HCT116 (cell line): ENCODE measurements at regions not wholly inside any gene's neighbourhood (a gene's known extent, or its start where the extent isn't known, plus 50 kb on each side); places are given as distances from the start of the nearest gene placed in this dataset.

ENCODE experiments used
- ATAC-seq: fragments of 200-7000 bp; cut with Tn5 transposase; 2 replicates; pipeline ENCODE4 v1.9.1; 2020; ENCODE audit warnings: mild to moderate bottlenecking, moderate library complexity
- BruUV-seq: library from RNA; stranded (reverse); fragments of 400-500 nt; replicated peaks from 2 replicates; lab custom pipeline; 2021; lab: Mats Ljungman, UMichigan
- CTCF ChIA-PET: fragments of 300-600 bp; sonication (Branson Sonifier 250); formaldehyde crosslinking; loops from one replicate; lab custom pipeline; 2021; ENCODE audit warnings: antibody characterized with exemption; lab: Charles Lee
- POLR2A ChIA-PET: fragments of 300-600, 350-600 bp; sonication (Branson Sonifier 250); formaldehyde crosslinking; loops from one replicate; lab custom pipeline; 2021; ENCODE audit warnings: antibody characterized with exemption; lab: Charles Lee
- RAD21 ChIA-PET, 2 experiments: fragments of 300-600 bp; sonication (Branson Sonifier 250); formaldehyde crosslinking; loops; one replicate each; lab custom pipeline; 2023; ENCODE audit warnings: low total read pairs in 2 of 2; ENCODE audit not compliant: uncharacterized antibody in 2 of 2, unreplicated experiment in 2 of 2, low non-redundant PET in 1 of 2; lab: Charles Lee
- DNase-seq: peaks from one replicate; pipeline ENCODE4 v3.0.0-alpha.2; 2010; ENCODE audit warnings: low read depth, low spot score
- H2AFZ ChIP-seq: fragments of 200-600 bp; shearing (Covaris generic), sonication (generic); 2 replicates; pipeline ENCODE4 v1.6.1; 2017; ENCODE audit warnings: low read depth, mixed run types, mixed read lengths, antibody characterized with exemption, low read length; ENCODE audit not compliant: poor library complexity, severe bottlenecking
- H3K27ac ChIP-seq: 2 replicates; pipeline ENCODE4 v1.5.1; 2012; ENCODE audit warnings: low read depth, low read length
- H3K27me3 ChIP-seq: fragments of 200-600 bp; sonication (generic); 2 replicates; pipeline ENCODE4 v1.6.1; 2016; ENCODE audit warnings: mixed run types, low read length, mixed read lengths; ENCODE audit not compliant: insufficient read depth
- H3K36me3 ChIP-seq, 2 experiments: fragments of 200-500 bp in 1 of 2; fragments of 200-600 bp in 1 of 2; sonication (Bioruptor generic) in 1 of 2; sonication (generic) in 1 of 2; 2 replicates each; pipeline versions ENCODE4 v1.5.1 to v1.6.1; 2014 to 2016; ENCODE audit warnings: low read length in 2 of 2, inconsistent platforms in 1 of 2, mixed read lengths in 1 of 2, mixed run types in 1 of 2; ENCODE audit not compliant: insufficient read depth in 2 of 2, control insufficient read depth in 1 of 2
- H3K4me1 ChIP-seq, 2 experiments: fragments of 200-600 bp in 1 of 2; sonication (generic) in 1 of 2; 2 replicates each; pipeline versions ENCODE4 v1.5.1 to v1.6.1; 2012 to 2017; ENCODE audit warnings: low read length in 2 of 2, inconsistent platforms in 1 of 2, mild to moderate bottlenecking in 1 of 2, mixed read lengths in 1 of 2, mixed run types in 1 of 2, moderate library complexity in 1 of 2; ENCODE audit not compliant: insufficient read depth in 2 of 2, control insufficient read depth in 1 of 2
- H3K4me2 ChIP-seq: fragments of 200-600 bp; sonication (generic); 2 replicates; pipeline ENCODE4 v1.6.1; 2017; ENCODE audit warnings: mixed run types, low read length, mixed read lengths
- H3K4me3 ChIP-seq, 2 experiments: fragments of 200-600 bp in 1 of 2; sonication (generic) in 1 of 2; replicated peaks in 1 of 2; 2 replicates each; pipeline ENCODE4 v1.5.1; 2011 to 2016; ENCODE audit warnings: low read length in 2 of 2, control low read depth in 1 of 2, low read depth in 1 of 2, mild to moderate bottlenecking in 1 of 2, mixed read lengths in 1 of 2, mixed run types in 1 of 2
- H3K79me2 ChIP-seq: fragments of 200-600 bp; sonication (generic); 2 replicates; pipeline ENCODE4 v1.6.1; 2017; ENCODE audit warnings: mild to moderate bottlenecking, mixed run types, low read length, moderate library complexity, mixed read lengths; ENCODE audit not compliant: insufficient read depth
- H3K9ac ChIP-seq: fragments of 200-600 bp; sonication (generic); 2 replicates; pipeline ENCODE4 v1.6.1; 2016; ENCODE audit warnings: low read length, mixed read lengths
- H3K9me2 ChIP-seq: fragments of 200-600 bp; sonication (generic), shearing (Covaris generic); 2 replicates; pipeline ENCODE4 v1.6.1; 2017; ENCODE audit warnings: mixed run types, mild to moderate bottlenecking, moderate library complexity; ENCODE audit not compliant: insufficient read depth
- H3K9me3 ChIP-seq, 2 experiments: fragments of 200-500 bp in 1 of 2; fragments of 200-600 bp in 1 of 2; sonication (Bioruptor generic) in 1 of 2; sonication (generic) in 1 of 2; 2 replicates each; pipeline ENCODE4 v1.6.1; 2014 to 2017; ENCODE audit warnings: low read length in 2 of 2, mixed read lengths in 2 of 2, inconsistent platforms in 1 of 2, low read depth in 1 of 2, mild to moderate bottlenecking in 1 of 2, mixed run types in 1 of 2, moderate library complexity in 1 of 2; ENCODE audit not compliant: control insufficient read depth in 1 of 2, insufficient read depth in 1 of 2
- H4K20me1 ChIP-seq: fragments of 200-600 bp; sonication (generic), shearing (Covaris generic); 2 replicates; pipeline ENCODE4 v1.6.1; 2017; ENCODE audit warnings: mixed run types, mild to moderate bottlenecking, moderate library complexity; ENCODE audit not compliant: insufficient read depth
- ATF3 ChIP-seq: IDR thresholded peaks from 2 replicates; pipeline ENCODE4 v1.6.1; 2012
- CBX3 ChIP-seq: IDR thresholded peaks from 2 replicates; pipeline ENCODE4 v1.6.1; 2012; ENCODE audit warnings: low read depth
- EGR1 ChIP-seq: IDR thresholded peaks from 2 replicates; pipeline ENCODE4 v1.6.1; 2012; ENCODE audit warnings: low read depth
- ELF1 ChIP-seq: IDR thresholded peaks from 2 replicates; pipeline ENCODE4 v1.6.1; 2012; ENCODE audit warnings: low read depth, borderline replicate concordance
- EZH2 ChIP-seq: fragments of 200-600 bp; sonication (generic); IDR thresholded peaks from 2 replicates; pipeline ENCODE4 v1.6.1; 2017; ENCODE audit warnings: antibody characterized with exemption, mixed run types
- EZH2phosphoT487 ChIP-seq: fragments of 200-600 bp; IDR thresholded peaks from 2 replicates; pipeline ENCODE4 v1.6.1; 2018; ENCODE audit warnings: antibody characterized with exemption, borderline replicate concordance
- FOSL1 ChIP-seq: IDR thresholded peaks from 2 replicates; pipeline ENCODE4 v1.6.1; 2012; ENCODE audit warnings: low read depth
- MAX ChIP-seq: IDR thresholded peaks from 2 replicates; pipeline ENCODE4 v1.6.1; 2012
- POLR2A ChIP-seq: IDR thresholded peaks from 2 replicates; pipeline ENCODE4 v1.7.0; 2011; ENCODE audit warnings: borderline replicate concordance; ENCODE audit not compliant: insufficient read depth, insufficient read length; ENCODE audit errors: extremely low read depth
- POLR2AphosphoS5 ChIP-seq: IDR thresholded peaks from 2 replicates; pipeline ENCODE4 v1.6.1; 2011; ENCODE audit warnings: mild to moderate bottlenecking, low read depth, low read length, moderate library complexity
- RAD21 ChIP-seq: IDR thresholded peaks from 2 replicates; pipeline ENCODE4 v1.6.1; 2012; ENCODE audit warnings: low read depth, mild to moderate bottlenecking
- REST ChIP-seq: IDR thresholded peaks from 2 replicates; pipeline ENCODE4 v1.6.1; 2012; ENCODE audit warnings: low read depth
- SIN3A ChIP-seq: IDR thresholded peaks from 2 replicates; pipeline ENCODE4 v1.6.1; 2012; ENCODE audit warnings: low read depth
- TCF7L2 ChIP-seq: IDR thresholded peaks from 2 replicates; pipeline ENCODE4 v1.7.0; 2011; ENCODE audit warnings: borderline replicate concordance, inconsistent platforms; ENCODE audit not compliant: insufficient read depth, insufficient read length; ENCODE audit errors: extremely low read depth
- YY1 ChIP-seq: IDR thresholded peaks from 2 replicates; pipeline ENCODE4 v1.6.1; 2011; ENCODE audit warnings: low read length, low read depth, moderate library complexity, mild to moderate bottlenecking; ENCODE audit not compliant: insufficient replicate concordance; ENCODE audit errors: extremely low read depth
- ZFX ChIP-seq: fragments of 450-650 bp; IDR thresholded peaks from 2 replicates; pipeline ENCODE4 v1.6.1; 2017
- ZNF274 ChIP-seq: fragments of 200-500 bp; sonication (Bioruptor generic); IDR thresholded peaks from 2 replicates; pipeline ENCODE4 v1.6.1; 2014; ENCODE audit warnings: mild to moderate bottlenecking, low read depth, low read length, inconsistent platforms
- intact Hi-C: fragments of 100-400 bp; cut with micrococcal nuclease; formaldehyde crosslinking; loops from 2 replicates; pipeline ENCODE4 v1.10.0; 2022

GRCh38 chr19:31146546-31147183, 202.6 kb downstream of the TSHZ3 start (continued):
- no peak for TF ChIP-seq YY1

GRCh38 chr19:31146015-31146414, 203.2 kb downstream of the TSHZ3 start:
- ChIA-PET POLR2A (no interaction called here), CTCF (no interaction called here), RAD21 (no interaction called here)
- H3K9me3 ChIP-seq, result peaks cover 9 to 23% of the 10 kb centered on the region in 2 experiments; a peak in 2 of 4 replicates
- ATAC-seq (no peak), DNase-seq (no peak)
- H3K9ac ChIP-seq, result no peak overlapping the region
- no TSS peak for BruUV-seq
- no peaks in the 10 kb centered on the region for H3K36me3 ChIP-seq
- H3K79me2 ChIP-seq, result no peaks in the 10 kb centered on the region
- H3K9me2 ChIP-seq, result no peaks in the 10 kb centered on the region
- no peaks in the 10 kb centered on the region for H3K4me1 ChIP-seq
- H3K27ac ChIP-seq, result no peak overlapping the region
- no peak overlapping the region for H3K4me3 ChIP-seq
- H2AFZ ChIP-seq, result no peak overlapping the region
- no peaks in the 10 kb centered on the region for H4K20me1 ChIP-seq
- TF ChIP-seq EGR1 (no peak), SIN3A (no peak), EZH2phosphoT487 (no peak)
- no peaks in the 10 kb centered on the region for H3K27me3 ChIP-seq
- no peak overlapping the region for H3K4me2 ChIP-seq
- intact Hi-C loops, result no loop called here

GRCh38 chr19:31145007-31145406, 204.2 kb downstream of the TSHZ3 start:
- RAD21 ChIA-PET, result no interaction called here
- peaks cover 14 to 18% of the 10 kb centered on the region in 2 experiments; a peak in 2 of 4 replicates for H3K9me3 ChIP-seq
- no peak for TF ChIP-seq CBX3
- no peak for TF ChIP-seq ZNF274
- no peak for TF ChIP-seq TCF7L2
- TF ChIP-seq ATF3, result no peak
- TF ChIP-seq ZFX, result no peak
- no peak for TF ChIP-seq POLR2AphosphoS5
- no peak for TF ChIP-seq EGR1
- TF ChIP-seq ELF1, result no peak
- no peak for TF ChIP-seq REST
- TF ChIP-seq FOSL1, result no peak
- TF ChIP-seq POLR2A, result no peak
- no peak for TF ChIP-seq EZH2phosphoT487
- no peak for TF ChIP-seq MAX
- no peak for TF ChIP-seq EZH2
- no peak for TF ChIP-seq RAD21

More at GRCh38 chr19:31145007-31145406, 204.2 kb downstream of the TSHZ3 start:
- Histone ChIP-seq H2AFZ (no peak overlapping the region), H3K4me1 (no peaks in the 10 kb centered on the region), H3K4me3 (no peak overlapping the region), H4K20me1 (no peaks in the 10 kb centered on the region), H3K79me2 (no peaks in the 10 kb centered on the region), H3K27me3 (no peaks in the 10 kb centered on the region), H3K9ac (no peak overlapping the region), H3K27ac (no peak overlapping the region), H3K9me2 (no peaks in the 10 kb centered on the region), H3K4me2 (no peak overlapping the region), H3K36me3 (no peaks in the 10 kb centered on the region)
- BruUV-seq, result no TSS peak
- ChIA-PET POLR2A (no interaction called here), CTCF (no interaction called here)
- no peak for ATAC-seq
- DNase-seq, result no peak
- intact Hi-C loops, result no loop called here
